T1000 (cell line): ENCODE measurements at regions not wholly inside any gene's neighbourhood (a gene's known extent, or its start where the extent isn't known, plus 50 kb on each side); places are given as distances from the start of the nearest gene placed in this dataset.
"Not testable (repeated sequence)": the region's sequence is repeated elsewhere in the genome, so short reads cannot be mapped to it uniquely, and the experiment has no call there.

Experiments
- DNase-seq: peaks from one replicate; lab custom pipeline; 2025; ENCODE audit warnings: mixed read lengths; lab: John Stamatoyannopoulos, UW

GRCh38 chr2:3036432-3037125 lies 341.0 kb downstream of the EIPR1 start:
- no peak for DNase-seq

DNA sequence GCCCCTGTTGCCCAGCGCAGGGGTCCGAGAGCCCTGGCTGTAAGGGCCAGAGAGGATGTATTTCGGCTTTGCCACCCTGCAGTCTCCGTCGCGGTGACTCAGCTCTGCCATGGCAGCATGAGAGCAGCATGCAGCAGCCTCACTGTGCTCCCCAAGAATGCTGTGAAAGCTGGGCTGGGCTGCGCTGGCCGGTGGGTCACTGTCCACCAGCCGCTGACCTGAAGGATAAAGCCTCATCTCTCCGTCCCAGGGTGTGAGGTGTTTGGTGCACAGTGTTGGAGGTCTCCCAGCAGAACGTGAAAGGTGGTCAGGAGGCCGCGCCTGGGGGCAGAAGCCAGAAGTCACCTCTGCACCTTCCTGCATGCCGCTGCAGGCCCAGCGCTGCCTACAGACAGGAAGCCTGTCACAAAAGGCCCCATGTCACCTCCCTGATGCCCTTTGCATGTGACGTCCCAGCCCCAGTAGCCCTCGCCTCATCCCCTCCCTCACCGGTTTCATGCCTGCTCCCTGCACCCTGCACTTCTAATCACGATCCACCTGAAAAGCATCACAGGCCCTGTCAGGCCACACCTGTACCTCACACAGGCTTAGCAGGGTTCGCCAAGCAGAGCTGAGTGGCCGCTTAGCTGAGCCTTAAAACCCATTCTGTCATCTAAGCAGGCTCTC lies 342.1 kb downstream of the EIPR1 start:
- DNase-seq, result no peak

DNA sequence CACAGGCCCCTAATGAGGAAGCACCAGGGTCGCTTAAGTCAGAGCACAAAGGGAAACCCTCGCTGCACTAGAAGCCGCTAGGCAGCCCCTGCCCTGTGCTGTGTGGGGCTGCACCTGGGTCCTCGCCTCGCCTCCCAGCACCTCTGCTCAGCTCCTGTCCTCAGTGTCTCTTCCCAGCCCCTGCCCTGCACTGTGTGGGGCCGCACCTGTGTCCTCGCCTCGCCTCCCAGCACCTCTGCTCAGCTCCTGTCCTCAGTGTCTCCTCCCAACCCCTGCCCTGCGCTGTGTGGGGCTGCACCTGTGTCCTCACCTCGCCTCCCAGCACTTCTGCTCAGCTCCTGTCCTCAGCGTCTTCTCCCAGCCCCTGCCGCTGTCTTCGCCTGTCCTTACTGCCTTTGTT lies 342.8 kb downstream of the EIPR1 start:
- no peak for DNase-seq

- DNase-seq, result no peak
These were observed 343.2 kb downstream of the EIPR1 start for GRCh38 chr2:3034396-3034795.

GRCh38 chr2:3033315-3033714 lies 344.3 kb downstream of the EIPR1 start:
- no peak for DNase-seq

DNA sequence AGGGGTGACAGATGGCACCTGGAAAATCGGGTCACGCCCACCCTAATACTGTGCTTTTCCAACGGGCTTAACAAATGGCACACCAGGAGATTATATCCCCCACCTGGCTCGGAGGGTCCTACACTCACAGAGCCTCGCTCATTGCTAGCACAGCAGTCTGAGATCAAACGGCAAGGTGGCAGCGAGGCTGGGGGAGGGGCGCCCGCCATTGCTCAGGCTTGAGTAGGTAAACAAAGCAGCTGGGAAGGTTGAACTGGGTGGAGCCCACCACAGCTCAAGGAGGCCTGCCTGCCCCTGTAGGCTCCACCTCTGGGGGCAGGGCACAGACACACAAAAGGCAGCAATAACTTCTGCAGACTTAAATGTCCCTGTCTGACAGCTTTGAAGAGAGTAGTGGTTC lies 346.8 kb downstream of the EIPR1 start:
- not testable (repeated sequence) for DNase-seq

GRCh38 chr2:3025984-3026383 lies 351.6 kb downstream of the EIPR1 start:
- DNase-seq, result no peak

DNA sequence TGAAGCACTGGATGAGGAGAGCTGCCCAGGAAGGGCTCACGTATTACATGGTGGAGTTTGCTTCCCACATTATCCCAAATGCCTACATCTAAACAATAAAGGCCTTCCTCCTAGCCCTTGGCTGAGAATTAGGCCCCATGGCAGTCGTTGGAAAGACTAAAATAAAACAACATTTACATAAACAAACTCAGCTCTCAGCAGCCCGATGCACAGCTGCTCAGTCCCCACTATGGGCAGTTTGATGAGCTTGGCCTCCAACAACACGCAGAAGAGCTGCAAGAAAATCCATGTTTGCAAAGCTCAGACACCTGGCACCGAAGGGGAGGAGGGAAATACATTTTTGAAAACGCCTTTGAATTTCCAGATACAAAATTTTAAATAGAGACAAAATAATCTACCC lies 352.4 kb downstream of the EIPR1 start:
- DNase-seq, result no peak

DNA sequence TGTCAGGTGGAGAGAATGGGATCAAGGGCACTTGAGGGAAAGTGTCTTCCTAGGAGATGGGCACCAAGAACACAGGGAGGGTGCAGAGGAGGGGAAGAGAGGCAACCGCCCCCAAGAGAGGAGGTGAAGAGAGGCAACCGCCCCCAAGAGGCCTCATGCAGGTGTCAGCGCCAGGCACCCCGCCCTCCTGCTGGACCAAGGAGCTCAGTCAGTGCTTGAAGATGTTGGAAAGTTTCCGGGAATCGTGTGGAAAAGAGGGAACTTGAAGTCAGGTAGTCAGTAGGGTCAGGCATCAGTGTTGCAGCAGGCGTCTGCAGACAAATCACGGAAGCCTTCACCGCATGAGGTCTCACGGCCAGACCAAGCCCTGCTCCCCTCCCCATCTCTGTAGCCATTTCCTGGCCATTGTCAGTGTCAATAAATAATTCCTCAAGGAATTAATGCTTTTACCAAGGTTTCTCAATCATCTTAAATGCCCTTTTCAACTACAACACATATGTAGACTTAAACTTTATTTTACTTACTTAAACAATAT lies 353.1 kb downstream of the EIPR1 start:
- DNase-seq, result no peak

- no peak for DNase-seq
These were observed 354.1 kb downstream of the EIPR1 start for GRCh38 chr2:3023531-3023930.

DNA sequence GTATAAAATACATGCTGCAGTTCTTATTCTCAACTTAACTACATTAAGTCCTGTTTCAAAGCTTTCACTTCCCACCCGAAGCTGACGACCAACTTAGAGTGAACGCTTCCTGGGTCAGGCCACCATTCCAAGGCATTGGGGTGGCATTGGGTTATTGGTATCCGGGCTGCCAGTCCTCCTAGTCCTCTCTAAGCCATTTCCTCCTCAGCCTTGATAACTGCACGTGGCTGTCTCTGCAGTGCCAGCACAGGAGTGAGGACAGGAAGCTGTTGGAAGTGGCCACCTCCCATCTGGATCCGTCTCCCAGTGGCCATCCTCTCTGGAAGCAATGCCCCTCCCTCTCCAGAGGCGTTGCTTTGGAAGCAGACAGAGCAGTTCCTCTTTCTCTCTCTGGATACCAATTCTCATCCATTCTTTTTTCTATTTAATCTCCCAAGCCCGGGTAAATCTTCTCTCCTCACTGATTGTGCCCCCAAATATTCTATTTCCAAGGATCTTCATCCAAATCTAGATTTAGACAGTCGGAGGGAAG lies 354.7 kb downstream of the EIPR1 start:
- no peak for DNase-seq

DNA sequence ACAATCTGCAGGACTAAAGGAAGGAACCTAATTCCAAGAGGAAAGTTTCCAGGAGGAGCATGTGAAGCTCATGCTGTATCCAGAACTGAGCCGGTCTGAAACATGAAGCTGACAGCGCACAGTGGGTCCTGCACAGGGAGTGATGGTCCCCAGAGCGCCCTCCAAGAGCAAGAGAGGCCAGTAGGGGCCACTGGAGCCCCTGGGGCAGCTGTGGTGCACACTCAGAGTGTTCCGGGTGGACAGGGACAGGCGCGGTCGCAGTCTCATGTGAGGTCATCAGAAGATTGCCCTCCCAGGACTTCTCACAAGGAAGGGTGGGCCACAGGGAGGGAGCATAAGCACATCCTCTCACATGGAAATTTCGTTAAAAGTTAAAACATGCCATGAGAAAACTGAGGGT lies 355.9 kb downstream of the EIPR1 start:
- no peak for DNase-seq

DNA sequence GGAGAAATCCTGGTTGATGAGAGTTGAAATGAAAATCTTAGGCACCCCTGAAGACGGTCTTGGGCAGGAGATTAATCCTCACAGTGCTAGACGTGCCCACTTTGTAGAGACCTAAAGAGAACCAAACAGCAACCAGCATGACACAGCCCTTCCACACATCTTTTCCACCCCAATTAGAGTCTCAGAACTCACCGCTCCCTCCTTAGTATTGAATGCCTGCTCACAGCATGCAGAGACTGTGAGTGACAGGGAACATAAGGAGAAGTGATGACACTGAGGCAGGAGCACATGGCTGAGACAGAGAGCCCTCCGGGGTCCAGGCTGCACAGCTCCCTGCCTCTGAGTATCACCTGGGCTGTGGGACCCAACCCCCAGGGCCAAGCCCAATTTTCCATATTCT lies 367.6 kb downstream of the EIPR1 start:
- DNase-seq, result no peak

GRCh38 chr2:3009483-3009882 lies 368.1 kb downstream of the EIPR1 start:
- no peak for DNase-seq

DNA sequence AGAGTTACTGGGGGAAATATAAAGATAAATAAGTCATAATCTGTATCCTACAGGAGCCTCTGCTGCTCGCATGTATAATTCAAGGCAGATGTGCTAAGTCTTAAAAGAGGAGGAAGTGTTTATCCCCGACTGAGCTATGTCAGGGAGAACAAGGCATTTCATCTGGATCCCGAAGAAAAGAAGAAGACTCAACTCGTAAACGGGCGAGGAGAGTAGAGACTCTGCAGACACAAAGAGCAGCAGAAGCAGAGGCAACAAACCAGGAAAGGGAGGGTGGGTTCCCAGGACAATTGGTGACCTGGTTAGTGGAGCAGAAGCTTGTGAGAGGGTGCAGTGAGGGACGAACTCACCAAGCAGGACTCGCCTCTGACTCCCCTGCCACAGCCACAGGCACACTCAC lies 368.6 kb downstream of the EIPR1 start:
- DNase-seq, result no peak

DNA sequence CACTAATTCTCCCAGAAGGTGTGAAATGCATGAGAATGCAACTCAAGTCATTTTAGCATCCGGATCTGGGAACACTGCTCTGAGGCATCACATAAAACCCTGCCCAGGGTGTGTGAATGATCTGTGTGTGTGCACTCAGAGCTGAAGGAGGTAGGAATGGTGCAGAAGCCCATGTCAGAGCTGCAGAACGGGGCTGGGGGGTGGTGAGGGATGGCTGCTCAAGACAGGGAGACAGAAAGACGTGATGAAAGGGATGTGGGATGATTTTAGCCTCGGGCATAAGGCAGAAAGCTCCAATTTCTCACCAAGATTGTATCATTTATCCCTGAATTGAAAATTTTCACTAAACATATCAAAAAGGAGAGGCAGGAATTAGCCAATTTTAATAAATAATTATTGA lies 369.1 kb downstream of the EIPR1 start:
- no peak for DNase-seq

- no peak for DNase-seq
These were observed 370.5 kb downstream of the EIPR1 start for GRCh38 chr2:3007135-3007534.

- DNase-seq, result no peak
These were observed 371.6 kb downstream of the EIPR1 start for GRCh38 chr2:3005859-3006501.

GRCh38 chr2:3001615-3002560 lies 375.7 kb downstream of the EIPR1 start:
- no peak for DNase-seq

DNA sequence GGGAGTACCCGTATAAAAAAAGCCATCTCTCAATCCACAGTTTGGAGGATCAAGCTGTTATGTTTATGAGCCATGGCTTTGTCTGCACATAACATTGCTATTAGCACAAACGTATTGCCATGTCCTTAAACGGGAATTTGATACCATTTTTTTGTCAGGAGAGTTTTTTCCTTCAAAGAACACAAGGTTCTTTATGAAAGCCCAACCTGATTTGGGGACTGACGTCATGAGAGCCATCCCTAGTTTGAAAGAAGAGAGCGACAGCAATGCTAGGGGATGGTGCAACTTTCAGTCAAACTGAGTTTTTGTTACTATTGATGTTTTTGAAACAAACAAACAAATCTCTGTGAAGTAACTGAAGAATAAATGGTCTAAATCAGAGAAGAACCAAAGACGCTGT lies 376.6 kb downstream of the EIPR1 start:
- no peak for DNase-seq

DNA sequence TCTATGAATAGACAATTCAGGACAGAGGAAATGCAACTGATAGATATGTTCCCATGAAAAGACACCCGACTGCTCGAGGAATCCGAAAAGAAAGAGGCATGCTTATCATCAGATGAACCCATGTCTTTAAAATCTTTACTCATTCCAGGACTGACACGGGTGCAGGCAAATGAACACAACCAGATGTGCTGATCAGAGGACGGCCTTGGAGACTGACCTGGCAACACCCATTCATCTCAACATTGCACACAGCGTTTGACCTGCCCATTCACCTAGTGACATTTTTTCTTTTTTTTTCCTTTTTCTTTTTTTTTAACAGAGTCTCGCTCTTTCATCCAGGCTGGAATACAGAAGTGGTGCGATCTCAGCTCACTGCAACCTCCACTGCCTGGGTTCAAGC lies 377.5 kb downstream of the EIPR1 start:
- DNase-seq, result no peak

DNA sequence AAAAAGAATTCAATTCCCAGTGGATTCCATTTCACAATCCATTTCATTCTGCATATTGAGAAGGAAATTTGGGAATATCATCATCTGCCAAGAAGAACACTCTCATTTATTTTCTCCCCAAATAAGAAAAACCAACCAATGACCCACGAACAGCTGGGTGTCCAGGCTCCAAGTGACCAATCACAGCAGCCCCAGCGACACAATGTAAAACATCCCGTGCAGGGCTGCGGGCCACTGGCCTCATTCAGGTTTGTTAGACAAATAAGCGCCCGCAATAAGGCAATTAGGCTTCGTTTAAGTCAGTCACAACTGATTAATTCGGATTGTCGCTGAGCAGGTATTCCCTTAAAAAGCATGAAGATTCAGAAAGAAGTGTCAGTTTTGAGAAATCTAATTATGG lies 378.6 kb downstream of the EIPR1 start:
- DNase-seq, result no peak
